ENCODE measurements at regions not wholly inside any gene's neighbourhood (a gene's known extent, or its start where the extent isn't known, plus 50 kb on each side); places are given as distances from the start of the nearest gene placed in this dataset.

- 0 out of 2 replicates have a peak overlapping the region, but pooled peaks have one; percentile 50 for H2BK12ac ChIP-seq (ENCODE audit: low read depth, low read length)
- H2AK5ac ChIP-seq (ENCODE audit: low read depth, low read length) = no peak overlapping the region
- no peaks in the 10 kb centered on the region for H3K23me2 ChIP-seq (ENCODE audit: low read depth, low read length)
- no peaks in the 10 kb centered on the region for H3K27me3 ChIP-seq (replicated peaks in 1 of 4; ENCODE audit: control insufficient read depth in 3 of 4, extremely low read depth in 1 of 4, insufficient read depth in 3 of 4, low read length in 3 of 4)
- H4K91ac ChIP-seq (replicated peaks; ENCODE audit: insufficient read length, low read length) = no peak overlapping the region
- no peak overlapping the region for H2BK5ac ChIP-seq (ENCODE audit: low read depth, low read length)
- FAIRE-seq = no peak
- no peak overlapping the region for H3K4ac ChIP-seq (replicated peaks; ENCODE audit: insufficient read length, low read depth, low read length)
- no peak overlapping the region for H3K27ac ChIP-seq (ENCODE audit: low read depth, low read length)
- no peak overlapping the region for H3K4me3 ChIP-seq (ENCODE audit: extremely low read depth in 1 of 4, insufficient read depth in 2 of 4, low read depth in 3 of 4, low read length in 4 of 4)
- H4K8ac ChIP-seq (ENCODE audit: extremely low read depth, insufficient read depth, low read length) = no peak overlapping the region; the same call in 1 of the 2 replicates
- no peaks in the 10 kb centered on the region; a peak in 3 of 7 replicates for H3K4me1 ChIP-seq (replicated peaks in 1 of 4; ENCODE audit: control insufficient read depth in 3 of 4, insufficient read depth in 4 of 4, low read length in 3 of 4)
- H3K79me2 ChIP-seq (ENCODE audit: control insufficient read depth in 1 of 2, insufficient read depth in 2 of 2, low read length in 2 of 2) = no peaks in the 10 kb centered on the region
- DNase-seq (ENCODE audit: low read depth in 1 of 2, low spot score in 2 of 2) = no peak
- 86% methylated on average over 20 of the region's 26 CpGs; no CpG with 5 or more reads in 1 of the 2 experiments for WGBS, 2 experiments (ENCODE audit: extremely low coverage in 1 of 2, insufficient coverage in 1 of 2, insufficient read length in 1 of 2, insufficient replicate concordance in 2 of 2, low coverage in 1 of 2, low lambda C conversion rate in 2 of 2, missing lambda C conversion rate in 1 of 2)
- TF ChIP-seq TAF1 (IDR thresholded peaks at IDR 0.05; ENCODE audit: low read depth, low read length) (no peak), TCF12 (IDR thresholded peaks at IDR 0.05; ENCODE audit: low read depth, low read length) (no peak), SIX5 (IDR thresholded peaks at IDR 0.05; ENCODE audit: low read depth, low read length) (no peak)
- ChIA-PET POLR2A (ENCODE audit: partially characterized antibody) (no interaction called here), CTCF (ENCODE audit: partially characterized antibody) (interaction anchor here (0.8 to 6.7 kb wide), 39 partner anchors 7 to 604 kb away, joined by 3 to 40 read pairs (median 4); partner anchors contain the start of gene GNAS)
- no peaks in the 10 kb centered on the region for H3K36me3 ChIP-seq (ENCODE audit: control insufficient read depth in 2 of 4, insufficient read depth in 4 of 4, low read length in 3 of 4)
- no peak overlapping the region for H2BK120ac ChIP-seq (replicated peaks; ENCODE audit: low read depth, low read length)
- no peak overlapping the region for H3K14ac ChIP-seq (ENCODE audit: insufficient read length)
- peaks cover 0 to 3% of the 10 kb centered on the region in 2 experiments for H4K20me1 ChIP-seq (replicated peaks in 1 of 2; ENCODE audit: control insufficient read depth in 1 of 2, insufficient read depth in 2 of 2, low read length in 2 of 2)
- no peak overlapping the region for H3K9ac ChIP-seq (replicated peaks in 1 of 4; ENCODE audit: extremely low read depth in 1 of 4, low read depth in 3 of 4, low read length in 3 of 4)
- H2BK15ac ChIP-seq (ENCODE audit: low read length) = no peak overlapping the region
- H3K9me3 ChIP-seq (ENCODE audit: insufficient read depth in 2 of 2, low read depth in 1 of 2, low read length in 1 of 2) = no peaks in the 10 kb centered on the region
- no peak overlapping the region for H2AFZ ChIP-seq (ENCODE audit: low read length)
- no peak overlapping the region for H4K5ac ChIP-seq (ENCODE audit: insufficient read length, low read depth, low read length)
- H3K79me1 ChIP-seq (ENCODE audit: low read depth, low read length) = no peaks in the 10 kb centered on the region
- no peak overlapping the region for H3K4me2 ChIP-seq (ENCODE audit: insufficient read depth in 1 of 2, low read depth in 2 of 2, low read length in 2 of 2)
- H3K56ac ChIP-seq (replicated peaks; ENCODE audit: insufficient read length, low read depth, low read length) = no peak overlapping the region
- no peak overlapping the region for H3K23ac ChIP-seq (ENCODE audit: insufficient read length)
- no peak overlapping the region for H3K18ac ChIP-seq (ENCODE audit: extremely low read depth, low read length)
- H2BK20ac ChIP-seq (ENCODE audit: low read length) = no peak overlapping the region
Measured at GRCh38 chr20:59456342-59457279, 147.7 kb upstream of the PHACTR3 start.
